HPDE6-E6E7 (cell line): ENCODE measurements at regions not wholly inside any gene's neighbourhood (a gene's known extent, or its start where the extent isn't known, plus 50 kb on each side); places are given as distances from the start of the nearest gene placed in this dataset.
"Not testable (repeated sequence)": the region's sequence is repeated elsewhere in the genome, so short reads cannot be mapped to it uniquely, and the experiment has no call there.

Experiments
- DNase-seq: peaks from one replicate; pipeline ENCODE4 v3.0.0; 2011; ENCODE audit warnings: missing footprints; ENCODE audit errors: extremely low spot score

DNA sequence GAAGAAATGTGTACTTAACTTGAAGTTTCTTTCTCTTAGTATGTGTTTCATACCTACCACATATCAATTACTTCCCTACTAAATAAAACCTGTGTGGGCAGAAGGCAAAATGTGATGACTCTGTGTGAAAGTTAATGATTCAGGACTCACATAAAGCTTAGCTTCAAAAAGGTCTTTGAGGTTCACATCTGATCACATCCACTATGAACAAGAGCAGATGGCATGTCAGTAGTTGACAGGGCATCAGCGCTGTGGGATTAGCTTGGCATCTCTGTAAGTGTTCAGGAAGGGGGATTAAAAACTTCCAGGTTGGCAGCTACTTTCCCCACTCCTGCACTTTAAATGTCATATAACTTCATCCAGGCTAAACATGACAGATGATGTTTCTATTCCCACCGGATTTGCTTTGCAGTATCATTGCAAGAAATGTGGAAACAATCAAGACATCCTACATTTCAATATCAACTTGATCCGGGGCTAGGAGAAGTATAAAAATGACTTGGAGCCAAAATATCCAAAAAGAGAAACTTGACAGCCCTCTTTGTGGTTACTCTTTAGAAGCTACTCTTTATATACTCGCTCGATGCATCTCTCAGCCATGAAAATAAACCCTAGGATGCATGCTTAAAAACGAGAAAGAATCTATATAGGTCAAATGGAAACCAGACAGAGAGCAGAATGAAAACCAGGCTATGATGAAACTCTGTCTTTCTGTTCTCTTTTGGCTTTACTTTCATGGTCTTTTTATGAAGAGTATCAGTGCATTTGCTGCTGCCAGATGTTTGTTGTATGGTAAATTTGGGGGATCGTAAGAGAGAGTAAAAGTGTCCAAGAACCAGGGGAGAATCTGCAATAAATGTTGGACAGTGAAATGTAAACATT is 273.1 kb upstream of the ALCAM start:
- no peak for DNase-seq

DNA sequence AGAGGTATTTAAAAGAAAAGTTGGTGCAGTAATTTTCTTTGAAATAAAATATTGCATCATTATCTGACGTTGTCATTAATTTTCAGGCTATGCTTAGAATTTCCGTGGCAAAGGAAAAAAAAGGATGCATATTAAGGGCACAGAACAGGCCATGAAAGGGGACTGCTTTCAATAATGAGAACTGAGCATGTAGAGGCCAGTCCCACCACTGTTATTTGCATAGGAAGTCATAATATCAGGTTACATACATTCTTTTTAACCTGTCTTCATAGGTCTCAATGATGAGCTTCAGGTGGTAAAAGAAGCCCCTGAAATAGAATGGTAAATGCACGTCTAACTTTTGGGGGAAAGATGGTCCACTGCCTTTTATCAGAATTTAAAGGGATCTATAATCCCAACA is 272.1 kb upstream of the ALCAM start:
- DNase-seq: no peak

- DNase-seq: no peak
Observed at GRCh38 chr3:105096071-105096470, 270.6 kb upstream of the ALCAM start.

GRCh38 chr3:105101603-105102002 is 265.1 kb upstream of the ALCAM start:
- DNase-seq: no peak

- no peak for DNase-seq
Observed at GRCh38 chr3:105103139-105103538, 263.6 kb upstream of the ALCAM start.

GRCh38 chr3:105108823-105109222 is 257.9 kb upstream of the ALCAM start:
- DNase-seq: no peak

- peak; percentile 8 for DNase-seq
Observed at GRCh38 chr3:105118905-105119304, 247.8 kb upstream of the ALCAM start.

DNA sequence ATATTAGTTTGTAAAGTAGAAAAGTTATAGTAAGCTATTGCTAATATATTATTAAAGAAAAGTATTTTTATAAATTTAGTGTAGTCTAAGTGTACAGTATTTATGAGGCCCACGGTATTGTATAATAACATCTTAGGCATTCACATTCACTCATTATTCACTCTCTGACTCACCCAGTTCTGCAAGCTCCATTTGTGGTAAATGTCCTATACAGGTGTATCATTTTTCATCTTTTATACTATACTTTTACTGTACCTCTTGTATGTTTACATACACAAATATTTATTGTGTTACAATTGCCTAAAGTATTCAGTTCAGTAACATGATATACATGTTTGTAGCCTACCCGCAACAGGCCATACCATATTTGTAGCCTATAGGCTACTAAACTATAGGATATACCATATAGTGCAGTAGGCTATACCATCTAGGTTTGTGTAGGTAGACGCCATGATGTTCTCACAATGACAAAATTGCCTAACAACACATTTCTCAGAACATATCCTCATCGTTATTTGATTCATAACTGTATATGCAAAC is 246.8 kb upstream of the ALCAM start:
- peak; percentile 10 for DNase-seq

DNA sequence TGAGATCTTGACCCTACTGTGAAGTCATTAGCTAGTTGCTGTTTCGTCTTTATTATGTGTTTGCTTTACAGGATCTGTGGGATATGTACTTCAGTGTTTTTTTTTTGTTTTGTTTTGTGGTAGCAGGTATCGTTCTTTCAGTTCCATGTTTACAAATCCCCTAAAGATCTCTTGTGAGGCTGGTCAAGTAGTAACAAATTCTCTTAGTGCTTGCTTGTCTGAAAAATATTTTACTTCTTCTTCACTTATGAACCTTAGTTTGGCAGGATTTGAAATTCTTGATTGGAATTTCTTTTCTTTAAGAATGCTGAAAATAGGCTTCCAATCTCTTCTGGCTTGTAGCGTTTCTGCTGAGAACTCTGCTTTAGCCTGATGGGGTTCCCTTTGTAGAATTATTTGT is 235.8 kb upstream of the ALCAM start:
- DNase-seq: no peak

GRCh38 chr3:105137911-105138310 is 228.8 kb upstream of the ALCAM start:
- DNase-seq: no peak

- DNase-seq: no peak
Observed at GRCh38 chr3:105139881-105140560, 226.7 kb upstream of the ALCAM start.

GRCh38 chr3:105140899-105141367 is 225.8 kb upstream of the ALCAM start:
- no peak for DNase-seq

- DNase-seq: no peak
Observed at GRCh38 chr3:105144837-105145236, 221.9 kb upstream of the ALCAM start.

GRCh38 chr3:105145511-105145910 is 221.2 kb upstream of the ALCAM start:
- DNase-seq: no peak

DNA sequence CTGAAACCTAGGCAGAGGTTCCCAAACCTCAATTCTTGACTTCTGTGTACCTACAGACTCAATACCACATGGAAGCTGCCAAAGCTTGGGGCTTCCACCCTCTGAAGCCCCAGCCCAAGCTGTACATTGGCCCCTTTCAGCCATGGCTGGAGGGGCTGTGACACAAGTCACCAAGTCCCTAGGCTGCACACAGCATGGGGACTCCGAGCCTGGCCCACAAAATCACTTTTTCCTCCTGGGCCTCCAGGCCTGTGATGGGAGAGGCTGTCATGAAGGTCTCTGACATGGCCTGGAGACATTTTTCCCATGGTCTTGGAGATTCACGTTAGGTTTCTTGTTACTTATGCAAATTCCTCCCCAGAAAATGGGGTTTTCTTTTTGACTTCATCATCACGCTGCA is 217.5 kb upstream of the ALCAM start:
- not testable (repeated sequence) for DNase-seq

DNA sequence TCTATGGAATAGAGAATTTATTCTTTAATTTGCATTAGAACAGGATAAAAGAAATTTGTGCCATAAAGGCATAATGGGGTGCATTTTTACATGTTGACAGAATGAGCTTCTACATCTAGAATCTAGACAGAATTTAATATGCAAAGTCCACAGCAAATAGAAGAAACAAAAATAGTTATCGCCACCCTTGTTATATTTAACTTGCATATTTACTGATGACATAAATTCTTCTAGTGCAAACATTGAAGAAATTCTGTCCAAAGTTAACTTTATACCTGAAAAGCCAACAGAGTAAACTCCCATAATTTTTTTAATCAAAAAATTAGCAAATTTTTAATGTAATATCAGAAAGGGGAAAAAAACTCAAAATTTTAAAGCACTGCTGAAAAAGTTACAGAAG is 213.7 kb upstream of the ALCAM start:
- no peak for DNase-seq

GRCh38 chr3:105154692-105155091 is 212.0 kb upstream of the ALCAM start:
- DNase-seq: no peak

DNA sequence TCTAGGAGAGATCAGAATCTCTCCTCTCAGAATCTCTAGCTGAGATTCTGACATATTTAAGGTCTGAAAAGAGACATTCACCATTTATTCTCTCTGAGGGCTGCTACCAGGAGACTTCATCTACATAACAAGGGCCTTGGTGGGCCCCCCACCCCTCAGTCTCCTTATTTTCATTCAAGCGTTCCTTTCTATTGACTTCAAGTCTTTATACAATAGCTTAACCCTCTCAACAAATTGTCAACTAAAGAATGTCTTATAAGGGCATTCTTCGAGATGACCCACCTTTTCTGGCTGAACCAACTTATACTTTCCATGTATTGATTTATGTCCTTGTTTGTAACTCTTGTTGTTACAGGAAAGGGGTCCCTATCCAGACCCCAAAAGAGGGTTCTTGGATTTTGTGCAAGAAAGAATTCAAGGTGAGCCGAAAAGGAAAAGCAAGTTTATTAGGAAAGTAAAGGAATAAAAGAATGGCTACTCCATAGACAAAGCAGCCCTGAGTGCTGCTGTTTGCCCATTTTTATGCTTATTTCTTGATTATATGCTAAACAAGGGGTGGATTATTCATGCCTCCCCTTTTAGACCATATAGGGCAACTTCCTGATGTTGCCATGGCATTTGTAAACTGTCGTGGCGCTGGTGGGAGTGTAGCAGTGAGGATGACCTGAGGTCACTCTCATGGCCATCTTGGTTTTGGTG is 209.5 kb upstream of the ALCAM start:
- DNase-seq: no peak

GRCh38 chr3:105157766-105158085 is 209.0 kb upstream of the ALCAM start:
- no peak for DNase-seq

- DNase-seq: no peak
Observed at GRCh38 chr3:105158286-105158685, 208.4 kb upstream of the ALCAM start.

GRCh38 chr3:105162448-105162847 is 204.3 kb upstream of the ALCAM start:
- DNase-seq: no peak

DNA sequence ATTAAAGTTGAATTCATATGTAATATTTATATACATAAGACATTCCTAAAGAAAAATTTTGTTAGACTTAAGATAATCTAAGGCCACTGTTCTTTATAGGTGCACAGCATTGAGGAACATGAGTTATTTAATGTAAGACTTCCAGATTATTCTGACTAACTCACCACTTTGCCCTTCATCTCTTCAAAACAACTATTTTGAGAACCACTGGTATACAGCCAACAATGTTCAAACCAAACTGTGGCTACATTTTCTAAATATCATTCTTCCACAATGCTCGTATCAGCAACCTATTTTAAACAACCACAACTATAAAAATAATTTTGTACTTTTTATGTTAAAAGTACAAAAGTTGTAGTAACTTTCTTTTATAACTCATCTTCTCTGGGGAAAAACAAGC is 199.8 kb upstream of the ALCAM start:
- DNase-seq: no peak
